Fibroblast of lung (primary cell): ENCODE measurements at regions not wholly inside any gene's neighbourhood (a gene's known extent, or its start where the extent isn't known, plus 50 kb on each side); places are given as distances from the start of the nearest gene placed in this dataset.

Experiments
- DNase-seq, 2 donors: peaks; one replicate each; pipeline versions ENCODE4 v3.0.0 to v3.0.0-alpha.2; 2010; ENCODE audit warnings: low read depth in 2 of 2
- H2AFZ ChIP-seq: 2 replicates; pipeline ENCODE4 v1.5.1; 2012; ENCODE audit warnings: low read length, control low read depth, inconsistent platforms
- H3K27ac ChIP-seq: 2 replicates; pipeline ENCODE4 v1.5.1; 2011; ENCODE audit warnings: low read length, control low read depth; ENCODE audit not compliant: insufficient read depth
- H3K27me3 ChIP-seq: 2 replicates; pipeline ENCODE4 v1.5.1; 2011; ENCODE audit warnings: mild to moderate bottlenecking, low read length; ENCODE audit not compliant: control insufficient read depth, insufficient read depth
- H3K36me3 ChIP-seq: 2 replicates; pipeline ENCODE4 v1.5.1; 2011; ENCODE audit warnings: low read length; ENCODE audit not compliant: control insufficient read depth, insufficient read depth
- H3K4me1 ChIP-seq: 2 replicates; pipeline ENCODE4 v1.5.1; 2011; ENCODE audit warnings: low read length; ENCODE audit not compliant: control insufficient read depth, insufficient read depth; ENCODE audit errors: extremely low read depth
- H3K4me2 ChIP-seq: 2 replicates; pipeline ENCODE4 v1.5.1; 2011; ENCODE audit warnings: low read length, control low read depth; ENCODE audit not compliant: insufficient read depth; ENCODE audit errors: extremely low read depth
- H3K4me3 ChIP-seq, 4 experiments: fragments of 200-600 bp in 1 of 4; sonication (generic) in 1 of 4; replicated peaks in 1 of 4; 2 replicates each; pipeline ENCODE4 v1.5.1; 2011 to 2016; ENCODE audit warnings: low read length in 4 of 4, low read depth in 3 of 4, mild to moderate bottlenecking in 3 of 4, control low read depth in 2 of 4, inconsistent platforms in 1 of 4, mixed read lengths in 1 of 4; ENCODE audit not compliant: insufficient read depth in 1 of 4; ENCODE audit errors: control extremely low read depth in 1 of 4
- H3K79me2 ChIP-seq: 2 replicates; pipeline ENCODE4 v1.5.1; 2012; ENCODE audit warnings: mild to moderate bottlenecking, low read length, inconsistent platforms; ENCODE audit not compliant: control insufficient read depth, insufficient read depth
- H3K9ac ChIP-seq: 2 replicates; pipeline ENCODE4 v1.5.1; 2011; ENCODE audit warnings: mild to moderate bottlenecking, low read length, control low read depth; ENCODE audit not compliant: insufficient read depth
- H3K9me3 ChIP-seq: 2 replicates; pipeline ENCODE4 v1.5.1; 2012; ENCODE audit warnings: low read depth, low read length; ENCODE audit not compliant: control insufficient read depth, insufficient read depth
- H4K20me1 ChIP-seq: 2 replicates; pipeline ENCODE4 v1.5.1; 2011; ENCODE audit warnings: low read length; ENCODE audit not compliant: control insufficient read depth, insufficient read depth; ENCODE audit errors: extremely low read depth
- CTCF ChIP-seq, 2 donors: IDR thresholded peaks in 1 of 2; conservative IDR thresholded peaks in 1 of 2; 1 replicate in 1 of 2; 2 replicates in 1 of 2; pipeline ENCODE4 v1.5.1; 2011 to 2012; ENCODE audit warnings: low read length in 2 of 2, control low read depth in 1 of 2, inconsistent platforms in 1 of 2, low read depth in 1 of 2, mild to moderate bottlenecking in 1 of 2
- EZH2 ChIP-seq: IDR thresholded peaks from 2 replicates; pipeline ENCODE4 v1.5.1; 2012; ENCODE audit warnings: low read length, control low read depth, mild to moderate bottlenecking; ENCODE audit errors: missing control alignments

GRCh38 chr10:106317554-106317953 is 847.0 kb downstream of the SORCS1 start:
- no peak overlapping the region for H3K4me2 ChIP-seq
- no peak for TF ChIP-seq CTCF (conservative IDR thresholded peaks at IDR 0.05 in 1 of 2, IDR thresholded peaks at IDR 0.05 in 1 of 2; ENCODE audit: low read depth in 1 of 2, low read length in 2 of 2)
- TF ChIP-seq EZH2 = no peak
- no peaks in the 10 kb centered on the region for H3K9me3 ChIP-seq
- H2AFZ ChIP-seq = no peak overlapping the region
- no peak overlapping the region for H3K27ac ChIP-seq
- H3K27me3 ChIP-seq = no peaks in the 10 kb centered on the region
- no peaks in the 10 kb centered on the region for H3K4me1 ChIP-seq
- H3K79me2 ChIP-seq = no peaks in the 10 kb centered on the region
- H3K9ac ChIP-seq = no peak overlapping the region
- no peak for DNase-seq
- no peak overlapping the region for H3K4me3 ChIP-seq
- H4K20me1 ChIP-seq = no peaks in the 10 kb centered on the region
- no peaks in the 10 kb centered on the region for H3K36me3 ChIP-seq

GRCh38 chr10:106313041-106313440 is 851.5 kb downstream of the SORCS1 start:
- Histone ChIP-seq H3K9ac (no peak overlapping the region), H3K27ac (no peak overlapping the region), H4K20me1 (no peaks in the 10 kb centered on the region)

GRCh38 chr10:106312087-106312486 is 852.4 kb downstream of the SORCS1 start:
- H3K9ac ChIP-seq = no peak overlapping the region
- H3K27ac ChIP-seq = no peak overlapping the region
- no peak for TF ChIP-seq CTCF (conservative IDR thresholded peaks at IDR 0.05 in 1 of 2, IDR thresholded peaks at IDR 0.05 in 1 of 2; ENCODE audit: low read depth in 1 of 2, low read length in 2 of 2)
- no peak for TF ChIP-seq EZH2
- DNase-seq = no peak
- no peaks in the 10 kb centered on the region for H3K9me3 ChIP-seq
- no peak overlapping the region for H3K4me3 ChIP-seq
- H4K20me1 ChIP-seq = no peaks in the 10 kb centered on the region
- no peaks in the 10 kb centered on the region for H3K4me1 ChIP-seq
- H3K27me3 ChIP-seq = no peaks in the 10 kb centered on the region
- H3K36me3 ChIP-seq = no peaks in the 10 kb centered on the region
- H2AFZ ChIP-seq = no peak overlapping the region
- H3K4me2 ChIP-seq = no peak overlapping the region
- H3K79me2 ChIP-seq = no peaks in the 10 kb centered on the region

More at GRCh38 chr10:106313041-106313440, 851.5 kb downstream of the SORCS1 start:
- no peak for DNase-seq
- Histone ChIP-seq H3K79me2 (no peaks in the 10 kb centered on the region), H3K4me3 (no peak overlapping the region), H3K9me3 (no peaks in the 10 kb centered on the region), H3K4me2 (no peak overlapping the region), H3K36me3 (no peaks in the 10 kb centered on the region), H2AFZ (no peak overlapping the region), H3K27me3 (no peaks in the 10 kb centered on the region), H3K4me1 (no peaks in the 10 kb centered on the region)
- TF ChIP-seq EZH2 (no peak), CTCF (conservative IDR thresholded peaks at IDR 0.05 in 1 of 2, IDR thresholded peaks at IDR 0.05 in 1 of 2; ENCODE audit: low read depth in 1 of 2, low read length in 2 of 2) (no peak)
